GM13977 (cell line): ENCODE measurements at regions not wholly inside any gene's neighbourhood (a gene's known extent, or its start where the extent isn't known, plus 50 kb on each side); places are given as distances from the start of the nearest gene placed in this dataset.
"Not testable (repeated sequence)": the region's sequence is repeated elsewhere in the genome, so short reads cannot be mapped to it uniquely, and the experiment has no call there.

Experiments used
- DNase-seq: peaks from one replicate; pipeline ENCODE4 v3.0.0; 2012; ENCODE audit warnings: low spot score
- in situ Hi-C: fragments of 300-500 bp; cut with MboI; formaldehyde crosslinking; loops from one replicate; pipeline ENCODE4 v1.12.0; 2022; ENCODE audit warnings: low sequenced_read_pairs, low pct_unique_long_range_greater_than_20kb, mixed read lengths, inconsistent platforms; ENCODE audit not compliant: unreplicated experiment
- TF ChIP-seq, protein P1 (sequence below): IDR thresholded peaks from 2 replicates; pipeline ENCODE4 v1.5.1; 2012; ENCODE audit warnings: mild to moderate bottlenecking, control low read depth; ENCODE audit not compliant: insufficient read depth; ENCODE audit errors: extremely low read depth, missing control alignments

DNA sequence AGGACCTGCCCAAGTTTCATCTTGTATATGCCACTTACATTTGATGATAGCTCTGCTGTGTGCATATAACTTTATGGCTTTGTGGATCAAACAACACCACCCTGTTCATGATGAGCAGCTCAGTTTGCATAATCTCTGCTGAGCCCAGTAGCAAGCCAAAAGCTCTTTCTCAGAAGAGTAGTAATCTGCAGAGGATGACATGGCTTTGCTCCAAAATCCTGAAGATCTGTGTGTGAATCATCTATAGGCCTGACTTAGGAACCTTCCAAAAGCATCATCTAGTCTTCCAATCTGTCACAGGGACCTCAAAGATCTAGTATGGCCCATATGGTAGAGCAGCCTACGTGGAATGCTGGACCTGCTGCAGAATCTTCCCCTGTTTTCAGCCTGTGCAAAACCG, 394.6 kb downstream of the PSAT1 start:
- TF ChIP-seq, protein P1, sequence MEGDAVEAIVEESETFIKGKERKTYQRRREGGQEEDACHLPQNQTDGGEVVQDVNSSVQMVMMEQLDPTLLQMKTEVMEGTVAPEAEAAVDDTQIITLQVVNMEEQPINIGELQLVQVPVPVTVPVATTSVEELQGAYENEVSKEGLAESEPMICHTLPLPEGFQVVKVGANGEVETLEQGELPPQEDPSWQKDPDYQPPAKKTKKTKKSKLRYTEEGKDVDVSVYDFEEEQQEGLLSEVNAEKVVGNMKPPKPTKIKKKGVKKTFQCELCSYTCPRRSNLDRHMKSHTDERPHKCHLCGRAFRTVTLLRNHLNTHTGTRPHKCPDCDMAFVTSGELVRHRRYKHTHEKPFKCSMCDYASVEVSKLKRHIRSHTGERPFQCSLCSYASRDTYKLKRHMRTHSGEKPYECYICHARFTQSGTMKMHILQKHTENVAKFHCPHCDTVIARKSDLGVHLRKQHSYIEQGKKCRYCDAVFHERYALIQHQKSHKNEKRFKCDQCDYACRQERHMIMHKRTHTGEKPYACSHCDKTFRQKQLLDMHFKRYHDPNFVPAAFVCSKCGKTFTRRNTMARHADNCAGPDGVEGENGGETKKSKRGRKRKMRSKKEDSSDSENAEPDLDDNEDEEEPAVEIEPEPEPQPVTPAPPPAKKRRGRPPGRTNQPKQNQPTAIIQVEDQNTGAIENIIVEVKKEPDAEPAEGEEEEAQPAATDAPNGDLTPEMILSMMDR, result no peak
- DNase-seq, result no peak
- in situ Hi-C loops, result no loop called here

DNA sequence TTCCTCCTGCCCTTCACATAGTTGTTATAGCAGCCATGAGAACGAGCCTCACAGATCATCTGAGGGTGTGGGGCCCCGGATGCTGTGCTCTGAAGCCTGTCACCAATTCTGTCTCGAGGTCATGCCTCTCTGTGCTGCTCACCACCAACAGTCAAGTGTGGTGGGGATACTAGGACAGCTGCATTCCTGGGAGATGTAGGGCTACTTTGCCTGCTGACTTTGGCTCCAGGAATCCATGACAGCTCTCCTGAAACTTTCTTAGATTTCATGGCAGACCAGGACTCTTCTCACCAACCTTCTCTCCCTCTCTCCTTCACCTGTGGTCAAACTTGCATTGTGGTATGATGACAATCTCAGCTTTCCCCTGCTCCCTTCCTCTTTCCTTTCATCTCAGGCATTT, 395.9 kb downstream of the PSAT1 start:
- in situ Hi-C loops, result no loop called here
- no peak for DNase-seq
- TF ChIP-seq, protein P1, result no peak

DNA sequence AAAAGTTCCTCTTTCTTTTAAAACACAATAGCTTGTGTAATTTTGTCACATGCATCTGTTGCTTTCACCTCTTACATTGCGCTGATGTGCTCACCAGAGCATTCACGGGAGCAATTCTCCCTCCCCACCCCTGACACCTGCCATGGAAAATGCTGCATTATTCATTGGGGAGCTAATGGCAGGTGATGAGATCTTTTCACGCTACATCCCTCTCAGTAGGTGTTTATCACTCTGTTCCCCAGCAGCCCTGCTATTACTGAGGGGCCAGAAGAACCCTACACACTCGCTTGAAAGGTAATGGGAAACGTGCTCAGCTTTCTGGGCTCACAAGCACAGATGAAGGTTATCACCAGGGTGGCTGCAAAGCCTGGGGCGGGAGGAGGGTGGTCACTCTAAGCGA, 398.0 kb downstream of the PSAT1 start:
- DNase-seq, result no peak
- in situ Hi-C loops, result no loop called here
- TF ChIP-seq, protein P1, result no peak

DNA sequence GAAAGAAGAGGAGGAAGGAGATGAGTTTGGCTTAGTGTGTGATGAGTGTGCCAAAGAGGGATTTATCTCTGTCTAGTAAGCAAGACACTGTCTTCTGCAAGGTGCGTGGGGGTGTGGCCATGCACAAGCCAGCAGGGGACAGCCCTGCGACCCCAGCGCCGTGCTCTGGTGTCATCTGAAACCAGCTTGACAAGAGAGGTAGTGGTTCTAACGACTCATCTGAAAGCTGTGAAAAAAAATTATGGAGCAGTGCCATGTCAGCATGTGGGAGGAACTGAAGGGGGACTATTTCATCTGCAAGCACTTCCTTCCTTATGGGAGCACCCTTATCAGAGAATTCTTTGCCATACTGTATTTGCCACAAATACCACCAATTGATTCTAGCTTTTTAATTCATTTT, 398.6 kb downstream of the PSAT1 start:
- no peak for DNase-seq
- TF ChIP-seq, protein P1, result no peak
- in situ Hi-C loops, result no loop called here

DNA sequence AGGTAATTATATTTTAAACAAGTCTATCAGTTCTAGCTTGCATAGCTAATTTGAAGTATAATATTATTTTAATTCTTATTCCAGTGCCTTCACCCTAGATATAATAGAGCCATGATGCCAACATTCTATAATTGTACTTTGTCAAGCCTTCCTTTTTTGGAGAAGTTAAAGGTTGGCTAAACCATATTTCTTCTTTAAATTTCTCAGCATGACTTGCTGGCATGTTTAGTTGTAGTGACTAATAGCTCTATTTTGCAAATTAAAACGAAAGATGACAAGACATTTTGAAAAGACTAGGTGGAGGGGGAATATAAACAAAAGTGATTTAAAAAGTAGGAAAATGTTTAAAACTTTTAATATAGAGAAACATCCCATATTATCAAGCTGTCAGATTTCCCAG, 400.7 kb downstream of the PSAT1 start:
- no peak for DNase-seq
- TF ChIP-seq, protein P1, result no peak
- in situ Hi-C loops, result no loop called here

DNA sequence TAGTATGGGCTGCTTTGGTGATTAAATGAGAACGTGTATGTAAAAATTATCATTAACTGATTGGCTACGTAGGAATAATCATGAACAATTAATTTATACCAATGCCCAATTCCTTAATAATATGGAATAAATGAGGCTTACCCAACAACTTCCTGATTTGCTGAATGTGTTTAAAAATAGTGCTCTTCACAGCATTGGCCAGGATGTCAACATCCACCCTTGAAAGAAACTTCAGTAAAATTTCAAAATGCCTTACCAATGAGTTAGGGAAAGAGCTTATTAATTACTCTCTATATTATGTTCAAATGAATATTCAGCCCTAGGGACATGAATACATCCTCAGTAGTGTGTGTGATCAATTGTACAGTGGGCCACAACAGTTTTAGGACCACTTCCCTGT, 401.4 kb downstream of the PSAT1 start:
- DNase-seq, result no peak
- TF ChIP-seq, protein P1, result no peak
- in situ Hi-C loops, result no loop called here

DNA sequence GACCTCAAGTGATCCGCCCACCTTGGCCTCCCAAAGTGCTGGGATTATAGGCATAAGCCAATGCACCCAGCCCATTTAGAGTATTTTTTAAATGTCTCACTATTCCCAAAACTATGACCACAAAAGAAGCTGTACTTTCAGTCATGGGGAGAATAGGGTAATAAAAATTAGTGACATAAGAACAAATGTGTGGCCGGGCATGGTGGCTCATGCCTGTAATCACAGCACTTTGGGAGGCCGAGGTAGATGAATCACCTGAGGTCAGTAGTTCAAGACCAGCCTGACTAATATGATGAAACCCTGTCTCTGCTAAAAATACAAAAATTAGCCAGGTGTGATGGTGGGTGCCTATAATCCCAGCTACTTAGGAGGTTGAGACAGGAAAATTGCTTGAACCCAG, 402.3 kb downstream of the PSAT1 start:
- in situ Hi-C loops, DNase-seq: not testable (repeated sequence)
